K562 (cell line): ENCODE measurements at regions not wholly inside any gene's neighbourhood (a gene's known extent, or its start where the extent isn't known, plus 50 kb on each side); places are given as distances from the start of the nearest gene placed in this dataset.

Experiments
- ATAC-seq: fragments of 200-7000 bp; cut with Tn5 transposase; 3 replicates; pipeline ENCODE4 v1.9.1; 2020; ENCODE audit warnings: moderate library complexity
- BruUV-seq: library from RNA; stranded (reverse); fragments of 400-500 nt; replicated peaks from 2 replicates; lab custom pipeline; 2021; lab: Mats Ljungman, UMichigan
- CTCF ChIA-PET: fragments of 300-600 bp; formaldehyde crosslinking; extraction: SDS; loops from one replicate; lab custom pipeline; 2021; ENCODE audit warnings: low intra/inter-chr PET ratio; lab: Yijun Ruan, JAX
- POLR2A ChIA-PET: fragments of 300-600, 350-650 bp; sonication (Branson Sonifier 250); formaldehyde crosslinking; extraction: SDS; loops from one replicate; lab custom pipeline; 2021; ENCODE audit warnings: antibody characterized with exemption, inconsistent platforms; lab: Yijun Ruan, JAX
- DNase-seq, 4 experiments: peaks; one replicate each; pipeline versions ENCODE4 v3.0.0 to v3.0.0-alpha.2; 2011 to 2018; ENCODE audit warnings: low spot score in 3 of 4, mixed read lengths in 3 of 4; ENCODE audit errors: extremely low read depth in 1 of 4
- FAIRE-seq: peaks from 2 replicates; lab custom pipeline; 2011; peaks lifted over from hg19 to GRCh38; lab: Jason Lieb, UNC
- H2AFZ ChIP-seq: 2 replicates; pipeline ENCODE4 v1.6.0; 2011; ENCODE audit warnings: low read depth, low read length, control low read depth, inconsistent platforms
- H3K27ac ChIP-seq: fragments of 200-600 bp; 3 replicates; pipeline ENCODE4 v1.8.0; 2011; ENCODE audit warnings: low read depth, mild to moderate bottlenecking, control low read depth, inconsistent platforms, low read length, moderate library complexity, mixed read lengths; ENCODE audit errors: extremely low read depth
- H3K27me3 ChIP-seq, 2 experiments: fragments of 300-600 bp in 1 of 2; 2 replicates in 1 of 2; 3 replicates in 1 of 2; pipeline versions ENCODE4 v1.6.0 to v1.8.0; 2011; ENCODE audit warnings: inconsistent platforms in 2 of 2, low read length in 2 of 2, mild to moderate bottlenecking in 1 of 2, mixed read lengths in 1 of 2, moderate library complexity in 1 of 2; ENCODE audit not compliant: control insufficient read depth in 2 of 2, insufficient read depth in 2 of 2
- H3K36me3 ChIP-seq: fragments of 300-600 bp; 3 replicates; pipeline ENCODE4 v1.8.0; 2011; ENCODE audit warnings: mild to moderate bottlenecking, low read length, inconsistent platforms; ENCODE audit not compliant: control insufficient read depth, insufficient read depth
- H3K4me1 ChIP-seq, 2 experiments: fragments of 200-600 bp in 1 of 2; replicated peaks in 1 of 2; 2 replicates in 1 of 2; 3 replicates in 1 of 2; pipeline versions ENCODE4 v1.5.1 to v1.8.0; 2011; ENCODE audit warnings: inconsistent platforms in 2 of 2, low read length in 2 of 2, mild to moderate bottlenecking in 1 of 2, mixed read lengths in 1 of 2, moderate library complexity in 1 of 2; ENCODE audit not compliant: control insufficient read depth in 2 of 2, insufficient read depth in 2 of 2
- H3K4me2 ChIP-seq: 2 replicates; pipeline ENCODE4 v1.6.1; 2011; ENCODE audit warnings: low read length, control low read depth, inconsistent platforms, mixed read lengths; ENCODE audit not compliant: insufficient read depth
- H3K4me3 ChIP-seq: fragments of 200-600 bp; sonication (generic), shearing (Covaris generic); 2 replicates; pipeline ENCODE4 v1.5.1; 2016; ENCODE audit warnings: control low read depth, inconsistent platforms
- H3K79me2 ChIP-seq: fragments of 200-600 bp; 3 replicates; pipeline ENCODE4 v1.8.0; 2011; ENCODE audit warnings: low read length, inconsistent platforms; ENCODE audit not compliant: control insufficient read depth, insufficient read depth
- H3K9ac ChIP-seq, 2 experiments: 2 replicates each; pipeline versions ENCODE4 v1.6.0 to v1.6.1; 2011; ENCODE audit warnings: low read depth in 2 of 2, low read length in 2 of 2, control low read depth in 1 of 2, inconsistent platforms in 1 of 2, mild to moderate bottlenecking in 1 of 2, mixed read lengths in 1 of 2; ENCODE audit not compliant: insufficient read depth in 1 of 2
- H3K9me1 ChIP-seq: one replicate; pipeline ENCODE4 v1.6.0; 2011; ENCODE audit warnings: inconsistent platforms, mild to moderate bottlenecking, low read length, moderate library complexity; ENCODE audit not compliant: control insufficient read depth, insufficient read depth
- H3K9me3 ChIP-seq: replicated peaks from 2 replicates; pipeline ENCODE4 v1.5.1; 2011; ENCODE audit warnings: low read depth, low read length, inconsistent platforms; ENCODE audit not compliant: control insufficient read depth, insufficient read depth
- H4K20me1 ChIP-seq: replicated peaks from 2 replicates; pipeline ENCODE4 v1.6.1; 2011; ENCODE audit warnings: low read length, inconsistent platforms, mixed read lengths; ENCODE audit not compliant: control insufficient read depth, insufficient read depth
- CEBPG ChIP-seq, 3 experiments: fragments of 200-800 bp in 1 of 3; sonication (Bioruptor generic) in 1 of 3; sonication (generic) in 1 of 3; formaldehyde crosslinking in 1 of 3; IDR thresholded peaks in 2 of 3; conservative IDR thresholded peaks in 1 of 3; 2 replicates each; pipeline versions ENCODE4 v1.6.1 to v1.8.0; 2016 to 2022; ENCODE audit warnings: missing compliant biosample characterization in 2 of 3, missing genetic modification characterization in 2 of 3, mild to moderate bottlenecking in 1 of 3, missing genetic modification reagents in 1 of 3
- ELK3 ChIP-seq: fragments of 450-650 bp; formaldehyde crosslinking; IDR thresholded peaks from 2 replicates; pipeline ENCODE4 v1.4.0; 2020; ENCODE audit warnings: mild to moderate bottlenecking
- LEF1 ChIP-seq: fragments of 450-650 bp; IDR thresholded peaks from 2 replicates; pipeline ENCODE4 v1.6.1; 2016; ENCODE audit warnings: mild to moderate bottlenecking
- MYNN ChIP-seq, 2 experiments: sonication (generic); formaldehyde crosslinking in 1 of 2; IDR thresholded peaks; 2 replicates each; pipeline versions ENCODE4 v1.5.0 to v1.6.1; 2016 to 2020; ENCODE audit warnings: antibody characterized with exemption in 1 of 2, missing genetic modification reagents in 1 of 2
- POLR2AphosphoS5 ChIP-seq: IDR thresholded peaks from 2 replicates; pipeline ENCODE4 v1.6.1; 2011; ENCODE audit warnings: mild to moderate bottlenecking, low read depth, low read length, moderate library complexity; ENCODE audit not compliant: control insufficient read depth, insufficient read depth
- SMC3 ChIP-seq: conservative IDR thresholded peaks from 2 replicates; pipeline ENCODE4 v1.6.1; 2011; ENCODE audit warnings: low read depth, low read length, improper control_type of control experiment; ENCODE audit not compliant: insufficient read depth
- STAT6 ChIP-seq: sonication (generic); formaldehyde crosslinking; IDR thresholded peaks from 2 replicates; pipeline ENCODE4 v1.8.1; 2023; ENCODE audit warnings: mild to moderate bottlenecking, missing genetic modification reagents
- ZBTB7A ChIP-seq: IDR thresholded peaks from 2 replicates; pipeline ENCODE4 v1.6.1; 2011; ENCODE audit warnings: low read depth, mild to moderate bottlenecking, low read length, moderate library complexity, borderline replicate concordance; ENCODE audit not compliant: control insufficient read depth
- ZNF140 ChIP-seq: fragments of 250-450 bp; sonication (Bioruptor Pico); IDR thresholded peaks from 2 replicates; pipeline ENCODE4 v1.8.0; 2021; ENCODE audit warnings: moderate library complexity, mild to moderate bottlenecking, inconsistent platforms
- ZNF354B ChIP-seq: fragments of 250-450 bp; sonication (Bioruptor Pico); IDR thresholded peaks from 2 replicates; pipeline ENCODE4 v1.4.0; 2020
- ZNF511 ChIP-seq: sonication (generic); formaldehyde crosslinking; IDR thresholded peaks from 2 replicates; pipeline ENCODE4 v1.8.0; 2022; ENCODE audit warnings: mild to moderate bottlenecking, missing genetic modification reagents
- ZNF655 ChIP-seq: fragments of 250-450 bp; sonication (Bioruptor Pico); IDR thresholded peaks from 2 replicates; pipeline ENCODE4 v1.5.0; 2021
- ZNF740 ChIP-seq, 3 experiments: fragments of 200-800 bp in 1 of 3; sonication (Bioruptor generic) in 1 of 3; sonication (generic) in 1 of 3; formaldehyde crosslinking in 1 of 3; IDR thresholded peaks; 2 replicates each; pipeline versions ENCODE4 v1.6.1 to v1.8.0; 2016 to 2022; ENCODE audit warnings: mild to moderate bottlenecking in 2 of 3, missing compliant biosample characterization in 2 of 3, missing genetic modification characterization in 2 of 3, missing genetic modification reagents in 1 of 3
- WGBS: fragments of 100-300 bp; shearing (Covaris generic); methylation state at CpG from one replicate; pipeline ENCODE4 v1.1.6; 2016; ENCODE audit warnings: low coverage, mixed read lengths; ENCODE audit not compliant: insufficient coverage; ENCODE audit errors: missing lambda C conversion rate; 5-methylcytosine and 5-hydroxymethylcytosine counted together
- in situ Hi-C: fragments of 300-500 bp; cut with MboI; formaldehyde crosslinking; loops from 4 replicates; pipeline ENCODE4 v1.15.0; 2018; ENCODE audit warnings: inconsistent platforms, mixed read lengths
- intact Hi-C: fragments of 100-400 bp; cut with micrococcal nuclease; formaldehyde crosslinking; loops from 2 replicates; pipeline ENCODE4 v1.14.2; 2022

- POLR2A ChIA-PET: no interaction called here
- Histone ChIP-seq H3K9me1 (no peaks in the 10 kb centered on the region), H3K27me3 (no peaks in the 10 kb centered on the region), H3K36me3 (no peaks in the 10 kb centered on the region), H3K27ac (no peak overlapping the region), H3K79me2 (no peaks in the 10 kb centered on the region), H3K9me3 (no peaks in the 10 kb centered on the region), H3K4me2 (no peak overlapping the region), H3K9ac (no peak overlapping the region), H3K4me3 (no peak overlapping the region), H3K4me1 (no peaks in the 10 kb centered on the region), H2AFZ (no peak overlapping the region), H4K20me1 (no peaks in the 10 kb centered on the region)
- intact Hi-C loops (no loop called here), in situ Hi-C loops (no loop called here)
- DNase-seq (no peak), ATAC-seq (no peak), FAIRE-seq (no peak)
- no TSS peak for BruUV-seq
- CTCF ChIA-PET: no interaction called here
- WGBS: 0% methylated on average over 6 of the region's 6 CpGs
- no peak for TF ChIP-seq ZNF140
- no peak for TF ChIP-seq ZNF354B
- no peak for TF ChIP-seq ZNF655 (CRISPR knock-in tag)
- TF ChIP-seq STAT6: no peak
- no peak for TF ChIP-seq CEBPG (CRISPR knock-in tag; IDR thresholded peaks at IDR 0.05)
- TF ChIP-seq CEBPG (tag; conservative IDR thresholded peaks at IDR 0.05 in 1 of 2, IDR thresholded peaks at IDR 0.05 in 1 of 2): no peak
- TF ChIP-seq ZBTB7A: no peak
- TF ChIP-seq ZNF511 (CRISPR knock-in tag): no peak
- no peak for TF ChIP-seq LEF1
- no peak for TF ChIP-seq SMC3
- TF ChIP-seq POLR2AphosphoS5: no peak
- TF ChIP-seq ELK3 (CRISPR knock-in tag): no peak
- no peak for TF ChIP-seq ZNF740 (CRISPR knock-in tag; IDR thresholded peaks at IDR 0.05)
- no peak for TF ChIP-seq ZNF740 (tag; IDR thresholded peaks at IDR 0.05)
- TF ChIP-seq MYNN (IDR thresholded peaks at IDR 0.05): no peak
- no peak for TF ChIP-seq MYNN (CRISPR knock-in tag; IDR thresholded peaks at IDR 0.05)
Observed at GRCh38 chr1:199875856-199876255, 151.7 kb upstream of the NR5A2 start.
